ENCODE measurements at regions not wholly inside any gene's neighbourhood (a gene's known extent, or its start where the extent isn't known, plus 50 kb on each side); places are given as distances from the start of the nearest gene placed in this dataset.

GRCh38 chr18:60111525-60111924 is 211.7 kb downstream of the PMAIP1 start:
- TF ChIP-seq CTCF (conservative IDR thresholded peaks at IDR 0.05; ENCODE audit: low read depth, low read length): no peak
- TF ChIP-seq EZH2 (IDR thresholded peaks at IDR 0.05; ENCODE audit: borderline replicate concordance, low read depth, low read length, poor library complexity, severe bottlenecking): no peak

All from A673 (cell line).